ENCODE measurements at regions not wholly inside any gene's neighbourhood (a gene's known extent, or its start where the extent isn't known, plus 50 kb on each side); places are given as distances from the start of the nearest gene placed in this dataset.

DNA sequence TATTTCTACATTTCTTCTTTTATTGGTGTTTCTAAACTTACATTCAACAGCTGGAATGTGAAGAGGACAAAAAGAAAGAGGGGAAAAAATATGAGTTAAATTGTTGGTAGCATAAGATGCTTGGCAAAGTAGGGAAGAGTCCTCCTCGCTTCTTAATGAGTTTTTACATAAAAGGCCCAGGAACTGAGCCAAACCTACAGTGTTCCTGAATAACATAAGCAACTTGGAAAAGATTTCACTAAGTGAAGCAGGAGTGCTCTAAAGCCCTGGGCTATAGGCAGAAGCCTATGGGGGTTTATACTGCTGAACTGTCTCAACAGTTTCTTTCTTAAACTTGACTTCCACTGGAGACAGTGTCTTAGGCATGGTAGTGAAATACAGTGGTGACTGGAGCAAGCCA is 115.0 kb upstream of the USP25 start:
- no peak for ATAC-seq (ENCODE audit: insufficient read depth, low FRiP score)

DNA sequence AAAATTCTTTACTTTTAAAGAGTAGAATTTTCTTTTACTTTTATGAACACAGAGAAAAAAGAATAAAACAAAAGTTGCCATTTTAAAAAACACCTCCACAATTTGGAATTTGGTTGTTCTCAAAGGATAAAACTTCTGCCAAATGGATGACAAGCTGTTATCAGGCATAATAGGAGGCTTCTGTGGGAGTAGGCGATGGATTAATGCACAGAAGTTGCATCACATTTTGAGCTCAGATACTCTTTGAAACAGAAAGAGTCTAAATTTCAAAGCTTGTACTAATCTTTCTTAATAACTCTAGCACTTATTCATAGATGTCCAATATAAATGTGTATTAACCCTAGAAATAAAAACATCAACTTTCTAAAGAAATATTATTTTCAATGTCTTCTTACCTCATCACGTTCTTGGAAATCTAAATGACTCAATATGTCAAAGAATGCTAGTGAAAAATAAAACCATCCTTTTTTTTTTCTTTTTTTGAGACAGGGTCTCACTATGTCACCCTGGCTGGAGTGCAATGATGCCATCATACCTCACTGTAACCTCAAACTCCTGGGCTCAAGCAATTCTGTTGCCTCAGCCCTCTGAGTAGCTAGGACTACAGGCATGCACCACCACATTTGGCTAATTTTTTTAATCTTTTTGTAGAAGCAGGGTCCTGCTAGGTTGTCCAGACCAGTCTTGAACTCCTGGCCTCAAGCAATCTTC is 112.8 kb upstream of the USP25 start:
- Histone ChIP-seq H3K9me3 (ENCODE audit: control insufficient read depth in 4 of 4, insufficient read depth in 3 of 4, low read length in 3 of 4) (peaks cover 0 to 3% (median 0%) of the 10 kb centered on the region in 4 donors), H3K27me3 (ENCODE audit: control insufficient read depth in 3 of 3, insufficient read depth in 3 of 3, low read length in 2 of 3) (no peaks in the 10 kb centered on the region), H3K27ac (ENCODE audit: low read depth in 1 of 2, low read length in 1 of 2) (no peak overlapping the region), H3K9ac (ENCODE audit: insufficient read depth in 1 of 2, low read length in 2 of 2) (no peak overlapping the region), H3K36me3 (ENCODE audit: control insufficient read depth in 4 of 4, insufficient read depth in 4 of 4, low read length in 4 of 4) (no peaks in the 10 kb centered on the region), H3K4me3 (no peak overlapping the region), H3K4me1 (ENCODE audit: control insufficient read depth in 5 of 5, insufficient read depth in 5 of 5, low read length in 5 of 5) (no peaks in the 10 kb centered on the region)
- 85 to 93% methylated on average over 2 of the region's 2 CpGs for WGBS, 2 donors
- ATAC-seq (ENCODE audit: insufficient read depth, low FRiP score), result no peak
- no peak for DNase-seq
- TF ChIP-seq, protein P1, sequence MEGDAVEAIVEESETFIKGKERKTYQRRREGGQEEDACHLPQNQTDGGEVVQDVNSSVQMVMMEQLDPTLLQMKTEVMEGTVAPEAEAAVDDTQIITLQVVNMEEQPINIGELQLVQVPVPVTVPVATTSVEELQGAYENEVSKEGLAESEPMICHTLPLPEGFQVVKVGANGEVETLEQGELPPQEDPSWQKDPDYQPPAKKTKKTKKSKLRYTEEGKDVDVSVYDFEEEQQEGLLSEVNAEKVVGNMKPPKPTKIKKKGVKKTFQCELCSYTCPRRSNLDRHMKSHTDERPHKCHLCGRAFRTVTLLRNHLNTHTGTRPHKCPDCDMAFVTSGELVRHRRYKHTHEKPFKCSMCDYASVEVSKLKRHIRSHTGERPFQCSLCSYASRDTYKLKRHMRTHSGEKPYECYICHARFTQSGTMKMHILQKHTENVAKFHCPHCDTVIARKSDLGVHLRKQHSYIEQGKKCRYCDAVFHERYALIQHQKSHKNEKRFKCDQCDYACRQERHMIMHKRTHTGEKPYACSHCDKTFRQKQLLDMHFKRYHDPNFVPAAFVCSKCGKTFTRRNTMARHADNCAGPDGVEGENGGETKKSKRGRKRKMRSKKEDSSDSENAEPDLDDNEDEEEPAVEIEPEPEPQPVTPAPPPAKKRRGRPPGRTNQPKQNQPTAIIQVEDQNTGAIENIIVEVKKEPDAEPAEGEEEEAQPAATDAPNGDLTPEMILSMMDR (IDR thresholded peaks at IDR 0.05; ENCODE audit: control extremely low read depth, extremely low read depth), result no peak

More for the DNA sequence above, 115.0 kb upstream of the USP25 start:
- TF ChIP-seq, protein P1 (IDR thresholded peaks at IDR 0.05; ENCODE audit: control extremely low read depth, extremely low read depth), result no peak
- peaks cover 0 to 5% (median 0%) of the 10 kb centered on the region in 4 donors for H3K9me3 ChIP-seq (ENCODE audit: control insufficient read depth in 4 of 4, insufficient read depth in 3 of 4, low read length in 3 of 4)
- no peaks in the 10 kb centered on the region for H3K4me1 ChIP-seq (ENCODE audit: control insufficient read depth in 5 of 5, insufficient read depth in 5 of 5, low read length in 5 of 5)
- no peaks in the 10 kb centered on the region for H3K27me3 ChIP-seq (ENCODE audit: control insufficient read depth in 3 of 3, insufficient read depth in 3 of 3, low read length in 2 of 3)
- no peak overlapping the region for H3K9ac ChIP-seq (ENCODE audit: insufficient read depth in 1 of 2, low read length in 2 of 2)
- H3K36me3 ChIP-seq (ENCODE audit: control insufficient read depth in 4 of 4, insufficient read depth in 4 of 4, low read length in 4 of 4), result no peaks in the 10 kb centered on the region
- H3K4me3 ChIP-seq, result no peak overlapping the region
- peak in 1 of 3 donors; percentile 37 for DNase-seq
- H3K27ac ChIP-seq (ENCODE audit: low read depth in 1 of 2, low read length in 1 of 2), result no peak overlapping the region
- 51 to 84% methylated on average over 1 of the region's 1 CpG for WGBS, 2 donors

- DNase-seq, result no peak
- H3K9ac ChIP-seq (ENCODE audit: insufficient read depth in 1 of 2, low read length in 2 of 2), result no peak overlapping the region
- no peaks in the 10 kb centered on the region for H3K27me3 ChIP-seq (ENCODE audit: control insufficient read depth in 3 of 3, insufficient read depth in 3 of 3, low read length in 2 of 3)
- WGBS, 2 donors, result 44 to 75% methylated on average over 3 of the region's 3 CpGs
- no peak for ATAC-seq (ENCODE audit: insufficient read depth, low FRiP score)
- TF ChIP-seq, protein P1 (IDR thresholded peaks at IDR 0.05; ENCODE audit: control extremely low read depth, extremely low read depth), result no peak
- no peaks in the 10 kb centered on the region for H3K36me3 ChIP-seq (ENCODE audit: control insufficient read depth in 4 of 4, insufficient read depth in 4 of 4, low read length in 4 of 4)
- H3K27ac ChIP-seq (ENCODE audit: low read depth in 1 of 2, low read length in 1 of 2), result no peak overlapping the region
- no peaks in the 10 kb centered on the region for H3K4me1 ChIP-seq (ENCODE audit: control insufficient read depth in 5 of 5, insufficient read depth in 5 of 5, low read length in 5 of 5)
- H3K9me3 ChIP-seq (ENCODE audit: control insufficient read depth in 4 of 4, insufficient read depth in 3 of 4, low read length in 3 of 4), result peaks cover 0 to 2% (median 0%) of the 10 kb centered on the region in 4 donors
- H3K4me3 ChIP-seq, result no peak overlapping the region
These were observed 111.8 kb upstream of the USP25 start for GRCh38 chr21:15617964-15618363.

DNA sequence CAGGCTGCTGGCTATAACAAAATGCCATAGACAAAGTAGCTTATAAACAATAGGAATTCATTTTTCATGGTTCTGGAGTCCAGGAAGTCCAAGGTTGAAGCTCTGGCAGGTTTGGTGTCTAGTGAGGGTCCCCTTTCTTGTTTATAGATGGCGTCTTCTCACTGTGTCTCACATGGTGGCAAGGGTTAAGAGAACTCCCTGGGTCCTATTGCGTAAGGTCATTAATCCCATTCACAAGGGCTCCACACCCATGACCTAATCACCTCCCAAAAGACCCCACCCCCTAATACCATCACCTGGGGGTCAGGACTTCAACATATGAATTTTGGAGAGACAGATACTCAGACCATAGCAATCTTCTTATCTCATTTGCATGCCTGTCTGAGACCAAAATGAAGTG is 108.9 kb upstream of the USP25 start:
- TF ChIP-seq, protein P1 (IDR thresholded peaks at IDR 0.05; ENCODE audit: control extremely low read depth, extremely low read depth), result no peak
- Histone ChIP-seq H3K27me3 (ENCODE audit: control insufficient read depth in 3 of 3, insufficient read depth in 3 of 3, low read length in 2 of 3) (no peaks in the 10 kb centered on the region), H3K36me3 (ENCODE audit: control insufficient read depth in 4 of 4, insufficient read depth in 4 of 4, low read length in 4 of 4) (no peaks in the 10 kb centered on the region), H3K4me1 (ENCODE audit: control insufficient read depth in 5 of 5, insufficient read depth in 5 of 5, low read length in 5 of 5) (no peaks in the 10 kb centered on the region), H3K4me3 (no peak overlapping the region), H3K9ac (ENCODE audit: insufficient read depth in 1 of 2, low read length in 2 of 2) (no peak overlapping the region), H3K27ac (ENCODE audit: low read depth in 1 of 2, low read length in 1 of 2) (no peak overlapping the region), H3K9me3 (ENCODE audit: control insufficient read depth in 4 of 4, insufficient read depth in 3 of 4, low read length in 3 of 4) (no peaks in the 10 kb centered on the region)
- no peak for ATAC-seq (ENCODE audit: insufficient read depth, low FRiP score)
- no peak for DNase-seq
- 87 to 97% methylated on average over 2 of the region's 2 CpGs for WGBS, 2 donors

Measured in lung (tissue), 11 donors.